Stimulated activated CD4-positive, alpha-beta T cell treated with anti-CD3 and anti-CD28 coated beads, Interleukin-2, amount 100 ng/mL, for 4 hours (primary cell): ENCODE measurements at regions not wholly inside any gene's neighbourhood (a gene's known extent, or its start where the extent isn't known, plus 50 kb on each side); places are given as distances from the start of the nearest gene placed in this dataset.

Experiments used
- DNase-seq: peaks from one replicate; pipeline ENCODE4 v3.0.0-alpha.2; 2020; ENCODE audit warnings: low read depth

DNA sequence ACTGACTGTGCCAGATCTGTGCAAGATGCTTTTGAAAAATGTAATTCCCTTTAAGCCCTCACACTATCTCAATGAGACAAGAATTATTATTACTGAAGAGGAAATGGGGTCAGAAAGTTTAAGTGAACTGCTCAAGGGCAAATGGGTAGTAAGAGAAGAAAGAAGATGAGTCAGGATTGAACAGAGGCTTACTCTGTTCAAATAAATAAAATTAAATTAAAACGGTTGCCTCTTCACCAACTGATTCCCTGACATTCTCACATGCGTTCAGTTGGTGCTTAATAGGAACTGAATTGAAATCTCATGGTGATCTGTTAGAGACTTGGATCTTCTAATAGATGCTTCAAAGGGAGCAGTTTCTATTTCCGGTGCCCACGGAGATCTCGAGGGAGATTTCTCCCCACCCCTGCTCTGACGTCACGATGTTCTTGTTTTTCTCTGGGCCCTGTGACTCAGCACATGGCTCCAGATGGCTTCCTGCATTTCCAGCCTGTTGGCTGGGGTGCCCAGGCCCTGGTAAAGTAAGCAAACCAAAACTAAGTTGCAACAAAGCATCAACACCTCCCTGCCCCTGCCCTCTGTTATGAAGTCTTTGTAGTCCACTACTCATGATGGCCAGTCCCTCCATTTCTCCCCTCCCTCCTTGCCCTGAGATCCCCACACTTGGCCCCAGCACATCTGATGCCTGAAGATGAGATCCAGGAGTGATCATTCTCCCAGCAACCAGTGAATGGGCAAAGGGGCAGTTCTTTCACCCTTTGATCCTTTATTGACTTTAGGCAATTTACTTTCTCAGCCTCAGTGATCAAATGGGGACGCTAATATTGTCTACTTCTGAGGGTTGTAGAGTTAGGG, 106.1 kb upstream of the CPEB4 start:
- DNase-seq = peak; percentile 72

DNA sequence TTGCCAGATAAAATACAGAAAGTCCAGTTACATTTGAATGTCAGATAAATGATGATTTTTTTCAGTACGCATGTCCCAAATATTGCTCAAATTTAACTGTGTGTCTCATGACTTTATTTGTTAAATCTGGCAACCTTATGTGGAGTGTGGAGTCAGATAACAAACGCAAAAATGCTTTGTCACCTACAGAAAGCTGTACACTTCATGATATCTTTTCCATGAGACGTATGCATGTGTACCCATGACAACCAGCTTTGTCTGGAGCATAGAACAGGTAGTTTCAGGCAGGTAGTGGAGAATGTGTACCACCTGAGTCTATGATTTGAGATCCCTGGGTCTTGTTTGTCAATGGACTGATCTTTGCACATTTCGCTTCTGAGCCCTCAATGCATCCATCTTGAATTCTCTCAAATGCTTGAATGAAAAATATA, 105.5 kb upstream of the CPEB4 start:
- no peak for DNase-seq

DNA sequence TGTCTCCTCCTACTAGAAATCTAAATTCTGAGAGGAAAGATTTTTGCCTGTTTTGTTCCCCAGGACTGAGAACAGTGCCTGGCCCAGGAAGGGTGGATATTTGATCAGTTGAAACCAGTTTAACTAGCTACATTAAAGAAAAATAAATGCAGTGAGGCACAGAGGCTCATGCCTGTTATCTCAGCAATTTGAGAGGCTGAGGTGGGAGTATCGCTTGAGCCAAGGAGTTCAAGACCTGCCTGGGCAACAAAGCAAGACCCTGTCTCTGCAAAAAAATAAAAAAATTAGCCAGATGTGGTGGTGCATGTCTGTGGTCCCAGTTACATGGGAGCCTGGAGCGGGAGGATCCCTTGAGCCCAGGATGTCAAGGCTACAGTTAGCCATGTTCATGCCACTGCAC, 104.8 kb upstream of the CPEB4 start:
- DNase-seq = no peak

DNA sequence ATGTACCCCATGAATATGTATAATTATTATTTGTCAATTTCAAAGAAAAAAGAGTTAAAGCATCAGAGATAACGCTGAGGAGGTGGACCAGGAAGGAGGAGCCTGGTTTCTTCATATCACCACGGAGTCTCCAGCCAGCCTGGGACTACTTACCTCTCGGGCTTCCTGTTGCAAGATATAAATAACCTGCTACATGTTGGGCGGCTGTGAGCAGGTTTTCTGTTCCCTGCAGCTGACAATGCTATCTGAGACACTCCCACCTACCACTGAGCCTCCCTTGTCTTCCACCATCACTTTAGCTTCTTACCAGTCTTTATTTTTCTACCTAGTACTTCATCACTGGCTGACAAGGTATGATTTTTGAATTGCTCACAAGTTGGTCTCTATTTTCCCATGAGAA, 102.7 kb upstream of the CPEB4 start:
- DNase-seq = no peak

DNA sequence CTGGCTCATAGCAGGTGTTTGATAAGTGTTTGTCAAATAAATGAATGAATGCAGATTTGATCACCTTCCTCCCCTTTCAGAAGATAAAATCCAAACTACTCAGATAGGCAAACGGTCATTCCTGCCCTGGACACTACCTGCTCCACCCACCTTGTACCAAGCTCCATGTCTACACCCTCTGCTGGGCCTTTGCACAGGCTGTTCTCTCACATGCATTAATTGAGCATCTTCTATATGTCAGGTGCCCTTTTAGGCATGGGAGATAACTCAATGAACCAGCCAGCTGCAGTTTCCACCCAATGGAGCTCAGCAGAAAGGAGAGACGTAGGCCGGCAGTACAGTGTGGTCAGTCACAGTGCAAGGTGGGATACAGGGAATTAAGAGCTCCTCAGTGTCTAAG, 102.3 kb upstream of the CPEB4 start:
- DNase-seq = no peak

DNA sequence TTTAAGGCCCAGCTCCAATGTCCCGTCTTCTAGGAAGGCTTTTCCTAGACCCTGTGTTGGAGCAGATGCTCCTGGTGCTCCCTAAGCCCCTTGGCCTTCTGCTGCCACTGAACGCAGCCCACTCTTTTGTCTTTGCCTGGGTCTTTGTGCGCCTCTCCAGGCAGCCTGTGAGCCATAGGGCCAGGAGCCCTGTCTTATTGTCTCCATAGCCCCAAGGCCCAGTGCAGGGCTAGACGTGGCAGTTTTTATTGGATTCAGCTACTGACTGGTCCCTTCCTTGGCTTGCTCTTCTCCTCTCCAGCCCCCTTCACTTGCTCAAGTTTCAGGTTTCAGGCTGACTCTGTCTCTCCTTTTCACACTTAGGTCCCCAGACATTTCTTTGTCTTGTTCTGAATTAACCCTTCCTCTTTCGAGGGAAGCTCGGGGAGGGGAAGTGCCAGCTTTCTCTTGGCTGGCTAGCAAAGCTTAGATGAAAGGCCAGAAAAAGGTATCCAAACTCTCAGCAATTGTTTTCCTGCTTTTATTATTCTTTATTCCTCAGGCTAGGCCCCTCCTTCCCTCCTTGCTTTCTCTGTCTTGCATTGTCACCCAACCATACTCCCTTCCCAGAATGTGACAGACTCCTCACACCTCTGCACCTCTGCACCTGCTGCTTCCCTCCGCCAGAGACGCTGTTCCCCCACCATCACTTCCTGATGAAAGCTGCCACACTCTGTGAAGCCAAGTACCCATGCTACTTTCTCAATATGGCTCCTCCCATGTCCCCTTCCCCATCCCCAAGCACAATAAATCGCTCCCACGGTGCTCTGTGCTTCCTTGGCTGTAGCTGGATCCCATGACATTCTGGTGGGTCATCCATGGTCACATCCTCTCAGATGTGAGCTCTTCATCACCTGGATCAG, 101.6 kb upstream of the CPEB4 start:
- DNase-seq = no peak

DNA sequence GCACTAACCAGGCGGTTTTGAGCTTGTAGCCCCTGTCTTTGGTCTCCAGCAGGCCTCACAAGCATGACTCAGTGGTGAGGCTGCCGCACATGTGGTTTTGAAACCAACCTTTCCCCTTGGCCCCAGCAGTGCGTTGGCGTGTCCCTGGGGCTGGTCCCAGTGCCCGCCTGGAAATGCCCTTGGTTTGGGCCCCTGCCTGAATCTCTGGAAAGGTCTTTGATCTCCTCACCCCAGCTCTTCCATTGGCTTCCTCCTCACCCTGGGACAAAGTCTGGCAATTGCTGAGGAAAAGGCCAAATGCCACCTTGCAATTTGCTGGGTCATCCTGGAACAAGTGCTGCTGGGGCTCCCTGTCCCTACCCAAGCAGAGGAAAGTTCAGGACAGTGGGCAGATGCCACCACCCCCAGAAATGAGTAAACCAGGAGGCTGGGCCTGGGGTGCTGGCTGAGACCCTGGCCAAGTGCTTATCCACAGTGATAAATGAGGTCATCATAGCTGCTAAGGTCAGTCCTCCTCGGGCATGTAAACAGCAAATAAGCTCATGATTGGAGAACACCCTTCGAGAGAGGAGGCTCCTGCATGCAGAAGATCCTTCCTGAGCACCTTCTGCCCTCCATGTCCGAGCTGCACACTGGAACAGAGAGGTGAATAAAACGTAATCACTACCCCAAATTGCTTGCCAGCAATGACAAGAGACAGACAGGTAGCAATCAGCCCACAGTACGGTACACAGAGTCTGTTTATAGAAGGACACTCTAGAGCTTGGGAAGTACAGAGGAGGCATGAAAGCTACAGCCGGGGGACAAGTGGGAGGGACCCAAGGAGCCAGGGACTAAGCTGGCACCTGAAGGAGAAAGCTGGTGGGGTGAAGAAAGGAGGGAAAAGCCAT, 98.9 kb upstream of the CPEB4 start:
- no peak for DNase-seq

DNA sequence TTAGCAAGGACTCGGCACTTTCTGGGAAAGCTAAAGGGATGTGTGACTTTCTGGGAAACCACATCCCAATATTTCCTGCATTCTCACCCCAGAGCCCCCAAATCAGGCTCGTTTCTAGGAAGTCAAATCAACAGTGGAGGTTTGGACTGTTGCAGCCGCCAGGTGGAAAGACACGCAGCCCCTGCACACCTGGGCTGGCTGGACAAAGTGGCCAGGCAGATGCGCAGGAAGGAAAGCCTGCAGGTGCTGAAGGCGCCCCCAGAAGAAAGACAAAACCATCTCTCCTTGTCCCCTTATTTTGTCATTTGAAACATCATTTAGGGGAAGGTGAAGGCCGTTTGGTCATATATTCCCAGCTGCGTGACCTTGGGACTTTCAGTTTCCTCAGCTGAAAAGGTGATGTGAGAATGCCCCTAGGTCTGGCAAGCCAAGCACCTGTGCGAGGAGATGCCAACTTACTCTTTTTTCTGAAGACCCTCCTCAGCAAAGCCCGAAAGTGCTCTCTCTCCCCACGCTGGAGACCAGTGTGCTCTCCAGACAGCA, 97.9 kb upstream of the CPEB4 start:
- no peak for DNase-seq

DNA sequence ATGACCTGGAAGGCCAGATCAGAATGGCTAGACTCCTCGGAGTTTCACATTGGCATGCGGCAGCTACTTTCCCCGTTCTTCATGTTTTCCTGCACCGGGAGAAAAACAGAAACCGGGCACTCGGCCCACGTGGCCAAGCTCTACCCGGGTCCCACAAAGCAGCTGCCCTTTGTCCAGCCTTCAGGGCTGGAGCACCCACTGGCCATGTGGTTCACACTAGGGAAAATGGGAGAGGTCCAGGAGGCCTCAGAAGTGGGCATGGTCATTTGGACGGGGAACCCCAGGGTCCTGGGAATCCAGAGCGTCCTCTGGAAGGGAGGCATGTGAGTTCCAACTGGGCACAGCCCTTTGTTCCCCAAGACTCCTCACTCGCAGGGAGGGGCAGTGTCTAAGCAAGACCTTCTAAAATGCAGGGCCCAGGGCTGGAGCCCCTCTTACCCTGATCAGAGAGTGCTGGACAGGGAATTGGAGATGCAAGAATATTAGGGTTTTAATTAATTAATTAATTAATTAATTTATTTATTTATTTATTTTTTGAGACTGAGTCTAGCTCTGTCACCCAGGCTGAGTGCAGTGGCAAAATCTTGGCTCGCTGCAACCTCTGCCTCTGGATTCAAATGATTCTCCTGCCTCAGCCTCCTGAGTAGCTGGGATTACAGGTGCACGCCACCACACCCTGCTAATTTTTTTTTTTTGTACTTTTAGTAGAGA, 97.2 kb upstream of the CPEB4 start:
- DNase-seq = no peak

DNA sequence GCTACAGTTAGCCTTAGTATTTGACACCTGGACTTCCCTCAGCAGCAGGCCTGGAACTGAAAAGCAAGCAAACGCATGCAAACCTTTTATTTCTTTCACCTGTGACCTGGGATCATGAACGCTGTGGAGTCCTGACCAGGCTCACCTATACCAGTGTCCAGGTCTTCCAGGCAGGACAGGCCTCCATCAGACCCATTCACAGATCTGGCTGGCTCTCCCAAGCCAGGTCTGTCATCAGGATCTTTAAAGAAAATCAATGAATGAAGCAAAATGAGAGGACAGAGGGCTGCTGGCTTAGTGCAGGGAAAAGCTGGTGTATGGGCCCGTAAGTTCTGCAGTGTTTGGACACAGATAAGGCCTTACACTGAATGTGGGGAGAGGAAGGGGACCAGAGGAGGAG, 96.3 kb upstream of the CPEB4 start:
- no peak for DNase-seq

DNA sequence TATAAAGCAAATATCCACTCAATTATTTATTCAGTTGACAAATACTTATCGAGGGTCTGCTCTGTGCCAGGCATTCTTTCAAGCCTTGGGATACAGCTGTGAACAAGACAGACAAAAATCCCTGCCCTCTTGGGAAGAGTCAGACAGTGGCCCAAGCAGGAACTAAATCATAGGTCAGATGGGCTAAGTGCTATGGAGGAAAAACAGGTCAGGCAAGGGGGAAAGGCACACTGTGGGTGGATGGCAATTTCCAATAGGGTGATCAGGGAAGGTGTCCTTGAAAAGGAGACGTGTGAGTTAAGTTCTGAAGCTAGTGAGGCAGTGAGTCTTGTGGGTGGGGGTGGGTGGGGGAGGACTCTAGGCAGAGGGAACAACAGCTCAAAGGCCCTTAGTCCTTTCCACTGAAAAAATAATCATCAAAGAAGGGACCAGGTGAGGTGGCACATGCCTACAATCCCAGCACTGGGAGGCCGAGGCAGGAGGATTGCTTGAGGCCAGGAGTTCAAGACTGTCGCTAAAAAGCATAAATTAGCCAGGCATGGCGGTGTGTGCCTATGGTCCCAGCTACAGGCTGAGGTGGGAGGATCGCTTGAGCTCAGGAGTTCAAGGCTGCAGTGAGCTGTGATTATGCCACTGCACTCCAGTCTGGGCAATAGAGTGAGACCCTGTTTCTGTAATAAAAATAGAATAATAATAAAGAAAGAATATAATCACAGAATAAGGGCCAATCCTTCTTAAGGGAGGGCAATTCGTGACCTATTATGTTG, 95.2 kb upstream of the CPEB4 start:
- DNase-seq = no peak

DNA sequence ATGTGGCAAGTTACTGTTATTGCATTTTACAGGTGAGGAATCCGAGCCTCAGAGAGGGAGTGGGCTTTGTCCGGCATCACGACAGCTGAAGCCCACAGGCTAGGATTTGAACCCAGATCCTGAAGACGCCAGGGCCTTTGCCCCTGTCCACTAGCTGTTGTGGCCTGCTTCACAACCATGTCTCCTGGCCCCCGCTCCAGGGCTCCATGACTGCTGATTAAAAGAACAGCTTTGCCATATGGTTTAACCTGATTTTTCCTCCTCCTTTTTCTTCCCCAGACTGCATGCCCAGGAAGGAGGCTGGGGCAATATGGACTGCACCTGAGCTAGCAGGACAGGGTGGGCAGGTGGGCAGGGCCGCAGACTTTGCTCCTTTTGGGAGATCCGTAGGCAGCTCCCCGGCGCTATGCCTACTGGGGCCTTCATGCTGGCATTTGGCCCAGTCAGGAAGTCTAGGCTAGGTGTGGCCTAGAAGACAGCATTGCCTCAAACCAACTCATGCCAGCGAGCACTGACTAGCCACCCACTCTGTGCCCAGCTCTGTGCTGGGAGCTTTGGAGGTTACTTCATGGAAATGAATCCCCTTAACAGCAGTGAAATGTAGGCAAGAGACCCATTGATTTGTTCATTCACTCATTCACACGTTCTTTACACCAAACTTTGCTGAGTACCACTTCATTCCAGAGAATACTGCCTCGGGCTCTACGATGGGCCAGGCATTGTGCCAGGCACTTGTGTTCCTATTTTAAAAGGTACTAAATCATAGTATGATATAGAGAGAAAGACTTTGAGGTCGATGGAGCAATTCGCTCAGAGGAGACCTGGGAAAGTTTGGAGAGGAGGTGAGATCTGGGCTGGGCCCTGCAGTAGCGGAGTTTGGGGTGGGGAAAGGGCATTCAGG, 94.3 kb upstream of the CPEB4 start:
- no peak for DNase-seq

DNA sequence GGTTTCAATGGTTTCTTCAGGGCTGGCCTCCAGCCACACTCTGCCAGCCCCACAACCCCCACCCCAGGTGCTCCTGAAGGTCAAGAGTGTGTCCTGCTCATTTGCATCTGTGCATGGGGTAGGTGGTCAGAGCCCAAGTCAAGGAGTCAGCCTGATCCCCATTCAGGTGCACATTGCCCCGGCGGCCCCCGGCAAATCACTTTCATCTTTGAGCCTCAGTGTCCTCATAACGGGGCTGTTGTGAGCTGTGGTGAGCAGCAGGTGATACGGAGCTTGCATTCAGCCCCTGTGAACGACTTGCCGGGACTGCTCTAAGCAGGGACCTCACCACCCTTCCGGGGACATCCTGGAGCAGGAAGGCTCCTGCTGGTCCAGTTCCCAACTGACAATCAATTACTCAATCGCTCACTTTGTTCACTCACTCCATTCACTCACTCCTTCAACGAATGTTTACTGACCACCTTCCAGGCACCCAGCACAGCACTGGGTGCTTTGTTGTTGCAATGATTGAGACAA, 93.2 kb upstream of the CPEB4 start:
- no peak for DNase-seq

DNA sequence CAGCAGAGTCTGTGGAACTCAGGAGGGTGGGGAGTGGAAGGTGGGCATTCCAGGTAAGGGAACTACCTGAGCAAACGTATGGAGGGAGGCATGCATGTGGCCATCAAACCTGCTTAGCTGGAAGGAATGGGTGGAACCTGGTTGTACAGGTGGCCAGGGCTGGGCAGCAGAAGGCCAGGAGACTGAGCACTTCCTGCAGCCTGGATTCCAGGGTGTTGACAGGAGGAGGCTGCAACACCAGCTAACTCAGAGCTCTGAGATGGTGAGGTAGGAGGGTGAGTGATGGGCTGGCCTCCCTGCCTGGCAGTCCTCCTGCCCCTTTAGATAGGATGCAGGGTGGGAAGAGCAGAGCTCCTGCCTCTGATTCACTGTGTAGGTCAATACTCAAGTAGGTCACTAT, 92.5 kb upstream of the CPEB4 start:
- DNase-seq = no peak

DNA sequence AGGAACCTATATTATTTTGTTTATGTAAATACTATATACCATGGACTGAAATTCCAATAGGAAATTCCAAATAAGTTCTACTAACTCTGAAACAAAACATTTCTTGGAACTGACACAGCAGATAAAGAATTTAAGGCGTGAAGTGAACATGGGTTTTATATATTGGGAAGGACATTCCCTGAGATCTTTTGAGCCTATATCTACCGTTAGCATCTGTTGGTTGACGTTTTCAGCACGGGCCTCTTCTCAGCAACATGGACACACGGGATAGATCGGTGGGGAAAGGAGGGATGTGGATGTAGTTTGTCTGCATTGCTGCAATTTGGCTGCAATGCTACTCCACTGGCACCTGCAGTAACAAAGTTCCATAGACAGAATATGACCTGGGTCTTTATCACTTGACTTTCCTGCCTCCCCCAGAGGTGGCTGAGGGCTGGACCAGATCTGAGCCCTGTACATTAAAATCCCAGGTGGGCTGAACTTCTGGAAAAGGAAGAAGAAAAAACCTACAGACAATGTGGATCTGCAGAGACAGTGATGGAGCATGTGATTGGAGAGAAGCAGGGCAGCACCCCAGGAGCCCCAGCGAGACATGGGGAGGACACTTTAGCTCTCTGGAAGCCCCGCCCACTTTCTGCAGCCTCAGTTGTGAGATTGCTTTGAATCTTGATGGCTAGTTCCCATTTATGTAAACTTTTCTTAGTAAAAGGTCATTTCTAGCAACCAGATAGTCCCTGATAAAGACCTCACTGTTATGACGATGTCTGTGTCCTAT, 91.2 kb upstream of the CPEB4 start:
- DNase-seq = no peak

DNA sequence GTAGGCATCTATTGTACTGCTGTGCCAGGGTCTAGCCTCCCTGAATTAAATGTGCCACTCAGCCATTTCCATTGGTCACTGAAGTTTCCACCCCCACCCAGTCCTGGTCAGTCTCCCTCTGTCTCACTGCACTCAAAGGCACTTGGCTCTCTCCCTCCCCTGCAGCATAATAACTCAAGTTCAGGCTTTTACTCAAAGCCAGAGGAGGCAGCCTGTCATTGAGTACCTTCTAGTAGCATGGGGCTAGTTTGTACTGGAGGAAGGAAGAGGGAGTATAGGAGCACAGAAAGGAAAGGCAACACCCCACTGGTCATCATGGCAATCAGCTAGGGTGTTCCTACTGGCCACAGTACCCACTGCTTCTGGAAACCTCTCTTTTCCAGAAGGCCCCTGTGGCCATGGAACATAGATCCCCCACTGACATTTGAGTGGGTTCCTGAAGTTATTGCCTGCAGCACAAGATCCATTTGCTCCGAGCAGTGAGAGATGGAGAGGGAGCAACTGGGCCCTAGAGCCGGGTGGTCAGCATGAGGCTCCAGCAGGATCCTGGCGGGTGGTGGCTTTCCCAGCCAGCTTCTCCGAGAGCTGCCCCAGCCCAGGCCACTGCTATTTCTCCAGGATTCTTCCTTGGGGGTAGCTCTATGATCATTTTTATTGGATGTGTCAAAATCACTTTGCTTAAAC, 89.9 kb upstream of the CPEB4 start:
- no peak for DNase-seq

DNA sequence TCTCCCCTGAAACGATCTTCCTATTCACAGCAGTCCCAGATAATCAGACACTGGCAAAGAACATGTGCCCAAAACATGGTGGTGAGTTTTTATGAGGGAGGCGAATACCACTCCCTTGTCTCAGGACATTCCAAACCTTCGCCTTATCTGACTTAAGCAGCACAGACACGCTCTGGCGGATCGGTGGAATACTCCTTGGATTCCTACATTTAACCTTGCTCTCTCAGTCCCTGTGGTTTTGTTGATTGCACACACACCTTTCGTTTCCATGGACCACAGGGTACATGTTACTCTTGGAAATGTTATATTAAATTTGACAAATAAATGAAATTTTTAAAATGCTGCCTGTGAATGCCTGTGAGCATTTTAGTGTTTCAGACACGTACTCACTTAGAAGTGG, 87.8 kb upstream of the CPEB4 start:
- no peak for DNase-seq

DNA sequence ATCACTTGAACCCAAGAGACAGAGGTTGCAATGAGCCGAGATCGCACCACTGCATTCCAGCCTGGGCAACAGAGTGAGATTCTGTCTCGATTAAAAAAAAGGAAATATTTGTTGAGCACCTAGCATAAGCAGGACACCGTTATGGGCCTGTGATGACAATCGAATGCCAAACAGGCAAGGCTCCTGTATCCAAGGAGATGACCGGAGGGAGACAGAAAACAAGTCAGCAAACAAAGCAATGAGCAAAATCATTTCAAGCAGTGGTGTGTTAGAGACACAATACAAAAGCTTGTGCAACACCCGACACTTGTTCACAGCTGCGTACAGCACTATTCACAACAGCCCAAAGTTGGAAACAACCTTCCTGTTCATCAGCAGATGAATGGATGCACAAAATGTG, 87.1 kb upstream of the CPEB4 start:
- DNase-seq = no peak
